HepG2 (cell line): ENCODE measurements at regions not wholly inside any gene's neighbourhood (a gene's known extent, or its start where the extent isn't known, plus 50 kb on each side); places are given as distances from the start of the nearest gene placed in this dataset.

Source experiments
- ATAC-seq: fragments of 200-7000 bp; cut with Tn5 transposase; 3 replicates; pipeline ENCODE4 v1.9.1; 2020; ENCODE audit warnings: mild to moderate bottlenecking, moderate library complexity
- BruUV-seq: library from RNA; stranded (reverse); fragments of 400-500 nt; replicated peaks from 2 replicates; lab custom pipeline; 2021; lab: Mats Ljungman, UMichigan
- CTCF ChIA-PET: fragments of 300-600 bp; formaldehyde crosslinking; extraction: SDS; loops from one replicate; lab custom pipeline; 2021; ENCODE audit warnings: low total read pairs, inconsistent platforms, low intra/inter-chr PET ratio; lab: Yijun Ruan, JAX
- POLR2A ChIA-PET: fragments of 350-600 bp; sonication (Branson Sonifier 250); formaldehyde crosslinking; loops from one replicate; lab custom pipeline; 2020; ENCODE audit warnings: antibody characterized with exemption, inconsistent platforms; lab: Yijun Ruan, JAX
- DNase-seq: peaks from one replicate; pipeline ENCODE4 v3.0.0-alpha.2; 2015; ENCODE audit warnings: low spot score
- FAIRE-seq: peaks from 3 replicates; lab custom pipeline; 2011; peaks lifted over from hg19 to GRCh38; lab: Jason Lieb, UNC
- H2AFZ ChIP-seq: one replicate; pipeline ENCODE4 v1.6.1; 2011; ENCODE audit warnings: low read length, inconsistent platforms
- H3K27ac ChIP-seq: fragments of 300-600 bp; 3 replicates; pipeline ENCODE4 v1.8.0; 2011; ENCODE audit warnings: mixed run types, mild to moderate bottlenecking, mixed read lengths, low read length, inconsistent platforms; ENCODE audit not compliant: insufficient read depth; ENCODE audit errors: extremely low read length
- H3K27me3 ChIP-seq, 2 experiments: fragments of 200-600 bp in 1 of 2; 2 replicates in 1 of 2; 3 replicates in 1 of 2; pipeline versions ENCODE4 v1.6.0 to v1.8.0; 2011; ENCODE audit warnings: low read length in 2 of 2, mild to moderate bottlenecking in 2 of 2, moderate library complexity in 2 of 2, inconsistent platforms in 1 of 2; ENCODE audit not compliant: insufficient read depth in 2 of 2, control insufficient read depth in 1 of 2
- H3K36me3 ChIP-seq, 2 experiments: fragments of 200-600 bp in 1 of 2; replicated peaks in 1 of 2; 2 replicates in 1 of 2; 3 replicates in 1 of 2; pipeline versions ENCODE4 v1.5.1 to v1.8.0; 2011; ENCODE audit warnings: low read length in 2 of 2, inconsistent platforms in 1 of 2; ENCODE audit not compliant: insufficient read depth in 2 of 2, control insufficient read depth in 1 of 2
- H3K4me1 ChIP-seq: 2 replicates; pipeline ENCODE4 v1.5.1; 2012; ENCODE audit warnings: low read length, inconsistent platforms; ENCODE audit not compliant: insufficient read depth
- H3K4me2 ChIP-seq: 2 replicates; pipeline ENCODE4 v1.6.0; 2011; ENCODE audit warnings: low read depth, low read length, inconsistent platforms
- H3K4me3 ChIP-seq, 3 experiments: fragments of 200-600 bp in 1 of 3; sonication (generic), shearing (Covaris generic) in 1 of 3; replicated peaks in 1 of 3; 2 replicates each; pipeline ENCODE4 v1.5.1; 2011 to 2016; ENCODE audit warnings: low read length in 3 of 3, inconsistent platforms in 2 of 3, low read depth in 2 of 3, mild to moderate bottlenecking in 2 of 3, control low read depth in 1 of 3, mixed read lengths in 1 of 3; ENCODE audit not compliant: insufficient read depth in 1 of 3
- H3K79me2 ChIP-seq: one replicate; pipeline ENCODE4 v1.6.1; 2011; ENCODE audit warnings: low read length, inconsistent platforms; ENCODE audit not compliant: insufficient read depth
- H3K9ac ChIP-seq: 2 replicates; pipeline ENCODE4 v1.6.0; 2011; ENCODE audit warnings: mild to moderate bottlenecking, low read depth, low read length, inconsistent platforms; ENCODE audit not compliant: insufficient read depth
- H3K9me3 ChIP-seq: 2 replicates; pipeline ENCODE4 v1.5.1; 2012; ENCODE audit warnings: mild to moderate bottlenecking, low read length
- H4K20me1 ChIP-seq: 2 replicates; pipeline ENCODE4 v1.6.0; 2011; ENCODE audit warnings: inconsistent platforms, mild to moderate bottlenecking, low read length, moderate library complexity; ENCODE audit not compliant: insufficient read depth
- ATRX ChIP-seq: sonication (generic); formaldehyde crosslinking; IDR thresholded peaks from 2 replicates; pipeline ENCODE4 v1.4.0; 2020; ENCODE audit warnings: missing genetic modification reagents, borderline replicate concordance
- ELF4 ChIP-seq: sonication (generic); formaldehyde crosslinking; IDR thresholded peaks from 2 replicates; pipeline ENCODE4 v1.5.0; 2020; ENCODE audit warnings: missing genetic modification reagents, mild to moderate bottlenecking, moderate library complexity, borderline replicate concordance
- GMEB2 ChIP-seq: IDR thresholded peaks from 2 replicates; pipeline ENCODE4 v1.6.1; 2016; ENCODE audit warnings: missing biosample characterization, missing genetic modification reagents, low read depth
- KLF15 ChIP-seq: sonication (generic); formaldehyde crosslinking; IDR thresholded peaks from 2 replicates; pipeline ENCODE4 v1.8.1; 2023; ENCODE audit warnings: borderline replicate concordance, mild to moderate bottlenecking, inconsistent platforms, missing genetic modification reagents, mixed read lengths
- MXD1 ChIP-seq: sonication (generic); formaldehyde crosslinking; IDR thresholded peaks from 2 replicates; pipeline ENCODE4 v1.4.0; 2020; ENCODE audit warnings: mild to moderate bottlenecking, missing genetic modification reagents
- NKX3-1 ChIP-seq: sonication (generic); formaldehyde crosslinking; IDR thresholded peaks from 2 replicates; pipeline ENCODE4 v1.5.0; 2020; ENCODE audit warnings: missing genetic modification reagents
- NR1H2 ChIP-seq: sonication (generic); formaldehyde crosslinking; IDR thresholded peaks from 2 replicates; pipeline ENCODE4 v1.8.1; 2022; ENCODE audit warnings: low read depth, missing genetic modification reagents, borderline replicate concordance
- SMYD3 ChIP-seq: sonication (generic); formaldehyde crosslinking; IDR thresholded peaks from 2 replicates; pipeline ENCODE4 v1.8.1; 2023; ENCODE audit warnings: mild to moderate bottlenecking, missing genetic modification reagents
- SRSF4 ChIP-seq: fragments of 200-400 bp; formaldehyde crosslinking; IDR thresholded peaks from one replicate; pipeline ENCODE4 v1.6.1; 2018; ENCODE audit warnings: mild to moderate bottlenecking, low read depth, low read length, moderate library complexity; ENCODE audit not compliant: poor library complexity, severe bottlenecking
- ZNF207 ChIP-seq: fragments of 450-650 bp; IDR thresholded peaks from 2 replicates; pipeline ENCODE4 v1.6.1; 2016; ENCODE audit warnings: antibody characterized with exemption, borderline replicate concordance
- ZNF331 ChIP-seq: sonication (generic); formaldehyde crosslinking; IDR thresholded peaks from 2 replicates; pipeline ENCODE4 v1.4.0; 2020; ENCODE audit warnings: missing genetic modification reagents
- ZSCAN29 ChIP-seq: sonication (generic); formaldehyde crosslinking; conservative IDR thresholded peaks from 2 replicates; pipeline ENCODE4 v1.4.0; 2020; ENCODE audit warnings: mild to moderate bottlenecking, missing genetic modification reagents
- WGBS: methylation state at CpG from one replicate; pipeline ENCODE4 v1.1.6; 2017; ENCODE audit warnings: low lambda C conversion rate; 5-methylcytosine and 5-hydroxymethylcytosine counted together
- in situ Hi-C: cut with HindIII; loops from 2 replicates; pipeline ENCODE4 v1.10.0; 2017; ENCODE audit warnings: low pct_unique_long_range_greater_than_20kb; ENCODE audit not compliant: extremely low pct_ligation_motif_present
- intact Hi-C: fragments of 100-400 bp; cut with micrococcal nuclease; formaldehyde crosslinking; loops from one replicate; pipeline ENCODE4 v1.10.0; 2022; ENCODE audit not compliant: unreplicated experiment
- TF ChIP-seq, protein P1 (sequence below): sonication (generic); formaldehyde crosslinking; IDR thresholded peaks from 2 replicates; pipeline ENCODE4 v1.5.0; 2020; ENCODE audit warnings: mild to moderate bottlenecking, low read depth, missing genetic modification reagents, borderline replicate concordance

DNA sequence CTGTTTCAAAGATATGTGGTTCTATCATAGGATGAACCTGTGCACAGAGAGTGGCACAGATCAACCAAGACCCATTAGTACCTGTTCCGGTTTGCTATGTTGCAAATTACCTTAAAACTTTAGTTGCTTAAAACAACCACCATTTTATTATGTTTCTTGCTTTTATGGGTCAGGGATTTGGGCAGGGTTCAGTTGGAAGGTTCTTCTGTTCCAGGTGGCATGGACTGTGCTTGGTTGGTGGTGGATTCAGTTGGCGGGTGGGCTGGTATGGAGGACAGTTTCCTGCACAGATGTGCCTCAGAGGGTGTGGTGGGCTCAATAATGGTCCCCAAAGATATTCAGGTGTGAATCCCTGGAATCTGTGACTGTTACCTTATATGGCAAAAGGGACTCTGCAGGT is 166.3 kb downstream of the SLC35B3 start:
- no peak for ATAC-seq
- H3K4me2 ChIP-seq: no peak overlapping the region
- WGBS: 0% methylated on average over 2 of the region's 2 CpGs
- no peak for TF ChIP-seq ZSCAN29 (CRISPR knock-in tag)
- 0 out of 2 replicates have a peak, but pooled peaks have one; percentile 53 for TF ChIP-seq ZNF331 (CRISPR knock-in tag)
- FAIRE-seq: no peak
- no peak overlapping the region for H3K9ac ChIP-seq
- ChIA-PET CTCF (no interaction called here), POLR2A (no interaction called here)
- intact Hi-C loops (no loop called here), in situ Hi-C loops (no loop called here)
- no peak overlapping the region for H3K4me3 ChIP-seq
- BruUV-seq: no TSS peak
- H3K9me3 ChIP-seq: no peaks in the 10 kb centered on the region
- no peaks in the 10 kb centered on the region for H3K36me3 ChIP-seq
- no peak for DNase-seq
- H3K27me3 ChIP-seq: peaks cover 0 to 2% of the 10 kb centered on the region in 2 experiments; a peak in 2 of 5 replicates
- no peak overlapping the region for H3K27ac ChIP-seq
- no peaks in the 10 kb centered on the region for H3K4me1 ChIP-seq
- H4K20me1 ChIP-seq: no peaks in the 10 kb centered on the region
- H3K79me2 ChIP-seq: no peaks in the 10 kb centered on the region
- H2AFZ ChIP-seq: no peak overlapping the region

DNA sequence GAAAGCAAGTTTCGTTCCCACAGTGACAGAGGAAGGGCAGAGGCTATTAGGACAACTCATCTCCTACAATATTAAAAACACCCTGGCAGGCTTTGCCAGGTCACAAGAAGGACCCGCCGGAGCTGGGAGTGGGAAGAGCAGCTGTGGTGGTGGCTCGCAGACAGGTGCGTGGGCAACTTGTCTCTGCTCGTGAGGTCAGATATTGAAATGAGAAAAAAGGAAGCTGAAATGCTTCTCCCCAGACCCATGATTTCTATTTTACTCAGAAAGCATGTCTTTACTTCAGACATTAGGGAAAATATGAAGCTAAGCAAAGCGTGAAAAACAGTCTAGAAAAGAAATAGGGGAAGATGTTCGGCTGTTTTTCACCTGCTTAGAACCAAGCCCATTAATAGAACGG is 166.3 kb upstream of the EEF1E1 start:
- TF ChIP-seq NKX3-1 (no peak), SRSF4 (no peak), SMYD3 (no peak), MXD1 (no peak), NR1H2 (CRISPR knock-in tag) (no peak), GMEB2 (CRISPR knock-in tag) (no peak), ZNF207 (no peak), ELF4 (no peak), KLF15 (no peak), ATRX (CRISPR knock-in tag) (no peak)
- TF ChIP-seq, protein P1, sequence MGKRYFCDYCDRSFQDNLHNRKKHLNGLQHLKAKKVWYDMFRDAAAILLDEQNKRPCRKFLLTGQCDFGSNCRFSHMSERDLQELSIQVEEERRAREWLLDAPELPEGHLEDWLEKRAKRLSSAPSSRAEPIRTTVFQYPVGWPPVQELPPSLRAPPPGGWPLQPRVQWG (CRISPR knock-in tag): no peak
- TF ChIP-seq, all 625 proteins: peak for 0
- Histone ChIP-seq H4K20me1 (no peaks in the 10 kb centered on the region), H3K4me2 (no peak overlapping the region), H3K79me2 (no peaks in the 10 kb centered on the region), H3K9ac (no peak overlapping the region), H2AFZ (no peak overlapping the region), H3K9me3 (no peaks in the 10 kb centered on the region), H3K27ac (no peak overlapping the region), H3K4me3 (no peak overlapping the region), H3K36me3 (no peaks in the 10 kb centered on the region), H3K27me3 (peaks cover 0 to 2% of the 10 kb centered on the region in 2 experiments; a peak in 3 of 5 replicates), H3K4me1 (no peaks in the 10 kb centered on the region)
- no peak for FAIRE-seq
- in situ Hi-C loops: no loop called here
- no TSS peak for BruUV-seq
- intact Hi-C loops: no loop called here
- ChIA-PET POLR2A (no interaction called here), CTCF (no interaction called here)
- DNase-seq: no peak
- whole genome bisulfite sequencing: 33% methylated on average over 9 of the region's 9 CpGs
- no peak for ATAC-seq
